ENCODE measurements at regions not wholly inside any gene's neighbourhood (a gene's known extent, or its start where the extent isn't known, plus 50 kb on each side); places are given as distances from the start of the nearest gene placed in this dataset.

DNA sequence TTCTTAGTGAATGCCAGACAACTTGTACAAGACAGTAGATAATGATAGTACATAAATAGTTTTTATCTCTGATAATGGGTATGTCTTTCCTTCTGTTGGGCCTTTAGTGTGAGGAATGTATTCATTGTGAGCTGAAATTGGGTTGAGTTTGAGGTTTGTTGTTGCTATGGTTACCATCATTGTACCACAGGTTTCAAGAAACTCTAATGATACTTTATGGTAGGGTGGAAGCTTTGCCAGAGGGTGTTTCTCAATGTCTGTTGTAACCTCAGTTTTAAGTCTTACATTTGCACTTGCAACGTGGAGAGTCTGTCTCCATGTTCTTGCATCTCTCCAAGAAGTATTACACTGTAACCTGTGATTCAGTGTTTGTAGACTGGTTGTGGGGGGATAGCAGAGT, 1550.1 kb downstream of the MAT2B start:
- no peaks in the 10 kb centered on the region for H3K27me3 ChIP-seq (ENCODE audit: control insufficient read depth, insufficient read depth, low read length)
- DNase-seq (ENCODE audit: low read depth), result no peak
- H3K4me3 ChIP-seq (ENCODE audit: low read depth, low read length), result no peak overlapping the region
- TF ChIP-seq, protein P1, sequence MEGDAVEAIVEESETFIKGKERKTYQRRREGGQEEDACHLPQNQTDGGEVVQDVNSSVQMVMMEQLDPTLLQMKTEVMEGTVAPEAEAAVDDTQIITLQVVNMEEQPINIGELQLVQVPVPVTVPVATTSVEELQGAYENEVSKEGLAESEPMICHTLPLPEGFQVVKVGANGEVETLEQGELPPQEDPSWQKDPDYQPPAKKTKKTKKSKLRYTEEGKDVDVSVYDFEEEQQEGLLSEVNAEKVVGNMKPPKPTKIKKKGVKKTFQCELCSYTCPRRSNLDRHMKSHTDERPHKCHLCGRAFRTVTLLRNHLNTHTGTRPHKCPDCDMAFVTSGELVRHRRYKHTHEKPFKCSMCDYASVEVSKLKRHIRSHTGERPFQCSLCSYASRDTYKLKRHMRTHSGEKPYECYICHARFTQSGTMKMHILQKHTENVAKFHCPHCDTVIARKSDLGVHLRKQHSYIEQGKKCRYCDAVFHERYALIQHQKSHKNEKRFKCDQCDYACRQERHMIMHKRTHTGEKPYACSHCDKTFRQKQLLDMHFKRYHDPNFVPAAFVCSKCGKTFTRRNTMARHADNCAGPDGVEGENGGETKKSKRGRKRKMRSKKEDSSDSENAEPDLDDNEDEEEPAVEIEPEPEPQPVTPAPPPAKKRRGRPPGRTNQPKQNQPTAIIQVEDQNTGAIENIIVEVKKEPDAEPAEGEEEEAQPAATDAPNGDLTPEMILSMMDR (IDR thresholded peaks at IDR 0.05; ENCODE audit: insufficient read depth, low read length, severe bottlenecking), result no peak
- H3K36me3 ChIP-seq (ENCODE audit: control insufficient read depth, insufficient read depth, low read length), result no peaks in the 10 kb centered on the region
- no peak for FAIRE-seq

DNA sequence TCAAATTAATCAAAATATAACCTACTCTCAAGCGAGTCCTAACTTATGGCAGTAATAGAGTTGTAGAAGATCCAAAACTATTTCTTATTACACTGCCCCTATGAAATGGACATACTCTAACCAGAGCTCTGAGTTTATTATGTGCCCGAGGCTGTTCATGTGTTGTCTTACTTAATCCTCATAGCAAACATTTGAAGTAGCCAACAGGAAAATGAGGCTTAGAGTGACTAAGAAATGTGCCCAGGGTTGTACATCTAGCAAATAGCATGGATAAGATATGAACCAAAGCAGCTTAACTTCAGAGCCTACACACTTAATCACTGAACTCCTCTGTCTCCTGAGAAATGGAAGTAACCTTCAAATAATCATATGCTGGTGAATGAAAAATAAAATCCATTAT, 1551.7 kb downstream of the MAT2B start:
- Histone ChIP-seq H3K27me3 (ENCODE audit: control insufficient read depth, insufficient read depth, low read length) (no peaks in the 10 kb centered on the region), H3K4me3 (ENCODE audit: low read depth, low read length) (no peak overlapping the region), H3K36me3 (ENCODE audit: control insufficient read depth, insufficient read depth, low read length) (no peaks in the 10 kb centered on the region)
- FAIRE-seq (no peak), DNase-seq (ENCODE audit: low read depth) (peak; percentile 16)
- TF ChIP-seq, protein P1 (IDR thresholded peaks at IDR 0.05; ENCODE audit: insufficient read depth, low read length, severe bottlenecking), result no peak

- DNase-seq (ENCODE audit: low read depth), result no peak
- Histone ChIP-seq H3K36me3 (ENCODE audit: control insufficient read depth, insufficient read depth, low read length) (no peaks in the 10 kb centered on the region), H3K4me3 (ENCODE audit: low read depth, low read length) (no peak overlapping the region), H3K27me3 (ENCODE audit: control insufficient read depth, insufficient read depth, low read length) (no peaks in the 10 kb centered on the region)
- FAIRE-seq, result no peak
- TF ChIP-seq, protein P1 (IDR thresholded peaks at IDR 0.05; ENCODE audit: insufficient read depth, low read length, severe bottlenecking), result no peak
These were observed 1561.4 kb downstream of the MAT2B start for GRCh38 chr5:165066751-165067385.

DNA sequence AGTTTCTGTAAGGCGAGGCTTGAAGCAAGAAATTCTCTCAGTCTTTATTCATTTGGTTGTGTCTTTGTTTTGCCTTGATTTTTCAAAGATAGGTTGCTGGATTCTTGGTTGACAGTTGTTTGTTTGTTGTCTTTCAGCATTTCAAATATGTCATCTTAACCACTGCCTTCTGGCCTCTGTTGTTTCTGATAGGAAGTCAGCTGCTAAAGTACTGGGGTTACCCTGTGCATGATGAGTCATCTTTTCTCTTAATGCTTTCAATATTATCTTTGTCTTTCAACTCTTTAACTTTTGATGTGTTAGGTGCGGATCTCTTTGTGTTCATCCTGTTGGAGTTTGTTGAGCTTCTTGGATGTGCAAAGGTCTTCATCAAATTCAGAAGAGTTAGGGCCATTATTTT, 1571.3 kb downstream of the MAT2B start:
- no peaks in the 10 kb centered on the region for H3K27me3 ChIP-seq (ENCODE audit: control insufficient read depth, insufficient read depth, low read length)
- TF ChIP-seq, protein P1 (IDR thresholded peaks at IDR 0.05; ENCODE audit: insufficient read depth, low read length, severe bottlenecking), result no peak
- H3K36me3 ChIP-seq (ENCODE audit: control insufficient read depth, insufficient read depth, low read length), result no peaks in the 10 kb centered on the region
- DNase-seq (ENCODE audit: low read depth) (no peak), FAIRE-seq (no peak)
- no peak overlapping the region for H3K4me3 ChIP-seq (ENCODE audit: low read depth, low read length)

GRCh38 chr5:165079389-165079788, 1574.0 kb downstream of the MAT2B start:
- H3K4me3 ChIP-seq (ENCODE audit: low read depth, low read length), result no peak overlapping the region
- no peaks in the 10 kb centered on the region for H3K27me3 ChIP-seq (ENCODE audit: control insufficient read depth, insufficient read depth, low read length)
- TF ChIP-seq, protein P1 (IDR thresholded peaks at IDR 0.05; ENCODE audit: insufficient read depth, low read length, severe bottlenecking), result no peak
- DNase-seq (ENCODE audit: low read depth) (no peak), FAIRE-seq (no peak)
- H3K36me3 ChIP-seq (ENCODE audit: control insufficient read depth, insufficient read depth, low read length), result no peaks in the 10 kb centered on the region

GRCh38 chr5:165083394-165083793, 1578.0 kb downstream of the MAT2B start:
- Histone ChIP-seq H3K4me3 (ENCODE audit: low read depth, low read length) (no peak overlapping the region), H3K36me3 (ENCODE audit: control insufficient read depth, insufficient read depth, low read length) (no peaks in the 10 kb centered on the region), H3K27me3 (ENCODE audit: control insufficient read depth, insufficient read depth, low read length) (no peaks in the 10 kb centered on the region)
- TF ChIP-seq, protein P1 (IDR thresholded peaks at IDR 0.05; ENCODE audit: insufficient read depth, low read length, severe bottlenecking), result no peak
- FAIRE-seq (no peak), DNase-seq (ENCODE audit: low read depth) (no peak)

Measured in bronchial epithelial cell (primary cell).